Stimulated activated naive CD8-positive, alpha-beta T cell treated with anti-CD3 and anti-CD28 coated beads, Interleukin-15, Interleukin-2, amounts not matched to agents 100 ng/mL and 50 ng/mL, for 24 hours (primary cell): ENCODE measurements at regions not wholly inside any gene's neighbourhood (a gene's known extent, or its start where the extent isn't known, plus 50 kb on each side); places are given as distances from the start of the nearest gene placed in this dataset.

ENCODE experiments used
- H3K27ac Mint-ChIP-seq: one replicate; pipeline ENCODE4 v1.8.0; 2021; ENCODE audit warnings: mild to moderate bottlenecking, mixed read lengths
- H3K27me3 Mint-ChIP-seq: one replicate; pipeline ENCODE4 v1.8.0; 2021; ENCODE audit warnings: mixed read lengths
- H3K36me3 Mint-ChIP-seq: one replicate; pipeline ENCODE4 v1.8.0; 2021; ENCODE audit warnings: low read depth, mixed read lengths
- H3K4me1 Mint-ChIP-seq: one replicate; pipeline ENCODE4 v1.8.0; 2021; ENCODE audit warnings: low read depth, mixed read lengths
- H3K4me3 Mint-ChIP-seq: one replicate; pipeline ENCODE4 v1.8.0; 2021; ENCODE audit warnings: mild to moderate bottlenecking, mixed read lengths
- H3K9me3 Mint-ChIP-seq: one replicate; pipeline ENCODE4 v1.8.0; 2021; ENCODE audit warnings: mixed read lengths

DNA sequence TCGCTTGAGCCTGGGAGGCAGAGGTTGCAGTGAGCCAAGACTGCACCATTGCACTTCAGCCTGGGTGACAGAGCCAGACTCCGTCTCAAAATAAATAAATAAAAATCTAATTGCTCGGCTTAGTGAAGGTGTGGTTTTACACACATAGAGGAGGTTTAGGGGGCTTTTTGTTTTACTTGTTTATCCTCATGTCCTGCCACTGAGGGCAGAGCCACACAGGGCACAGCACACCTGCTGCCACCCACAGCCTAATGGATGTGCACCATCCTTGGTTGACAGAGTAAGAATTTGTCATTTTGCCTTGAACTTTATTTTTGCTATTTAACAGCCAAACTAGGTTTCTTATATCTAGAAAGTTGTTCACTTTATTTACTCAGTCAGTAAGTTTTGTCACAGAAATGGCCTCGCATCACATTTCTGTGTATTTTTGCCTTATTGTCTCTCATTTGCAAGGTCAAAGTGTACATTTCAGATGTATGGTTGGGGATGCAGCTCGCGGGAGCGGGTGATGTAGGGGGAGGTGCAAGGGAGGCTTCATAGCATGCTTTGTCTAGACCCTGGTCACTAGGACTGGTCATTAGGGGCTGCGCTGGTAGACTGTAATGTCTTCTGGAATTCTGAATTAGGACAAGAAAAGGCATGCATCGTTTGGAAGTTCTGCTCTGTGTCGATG lies 67.8 kb upstream of the NAA20 start:
- no peak overlapping the region for H3K27ac Mint-ChIP-seq
- H3K4me1 Mint-ChIP-seq = peaks cover 23% of the 10 kb centered on the region
- peaks cover 10% of the 10 kb centered on the region for H3K27me3 Mint-ChIP-seq
- H3K4me3 Mint-ChIP-seq = no peak overlapping the region
- H3K9me3 Mint-ChIP-seq = no peaks in the 10 kb centered on the region
- H3K36me3 Mint-ChIP-seq = no peaks in the 10 kb centered on the region

DNA sequence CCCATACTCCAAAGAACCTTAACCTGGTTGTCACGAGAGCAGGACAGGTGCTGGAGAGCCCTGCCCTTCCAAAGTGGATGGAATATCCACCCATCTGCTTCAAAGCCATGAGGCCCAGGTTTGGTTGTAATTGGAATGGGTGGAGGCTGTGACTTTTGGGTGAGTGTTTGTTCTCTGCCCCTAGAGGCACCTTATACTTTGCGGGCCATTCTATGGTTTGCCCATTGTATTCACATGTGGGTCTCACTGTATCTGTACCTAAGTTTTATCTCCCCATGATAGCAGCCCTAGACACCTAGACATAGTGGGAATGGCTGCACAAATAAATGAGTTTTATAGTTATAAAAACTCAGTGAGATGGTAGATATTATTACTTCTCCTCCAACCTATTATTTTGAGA lies 67.1 kb upstream of the NAA20 start:
- no peak overlapping the region for H3K4me3 Mint-ChIP-seq
- H3K27me3 Mint-ChIP-seq = peaks cover 13% of the 10 kb centered on the region
- no peaks in the 10 kb centered on the region for H3K36me3 Mint-ChIP-seq
- peaks cover 15% of the 10 kb centered on the region for H3K4me1 Mint-ChIP-seq
- H3K27ac Mint-ChIP-seq = no peak overlapping the region
- H3K9me3 Mint-ChIP-seq = no peaks in the 10 kb centered on the region

DNA sequence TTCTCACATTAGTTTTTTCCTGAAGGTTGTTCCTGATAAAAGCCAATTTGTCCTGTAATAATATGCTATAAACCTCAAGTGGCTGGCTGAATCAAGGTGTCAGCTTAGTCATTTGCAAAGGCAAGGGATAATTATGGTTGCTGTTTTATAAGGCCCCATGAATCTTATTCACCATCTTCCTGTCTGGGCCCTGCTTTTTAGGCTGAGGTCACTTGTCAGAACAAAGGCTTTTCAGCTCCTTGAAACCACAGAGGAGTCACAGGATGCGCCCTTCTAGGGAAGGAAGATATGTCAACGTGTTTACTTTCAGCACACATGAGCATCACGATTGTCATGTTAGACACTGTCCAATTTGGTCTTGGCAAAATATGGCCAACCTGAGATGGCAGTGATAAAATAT lies 64.8 kb upstream of the NAA20 start:
- peaks cover 6% of the 10 kb centered on the region for H3K4me1 Mint-ChIP-seq

DNA sequence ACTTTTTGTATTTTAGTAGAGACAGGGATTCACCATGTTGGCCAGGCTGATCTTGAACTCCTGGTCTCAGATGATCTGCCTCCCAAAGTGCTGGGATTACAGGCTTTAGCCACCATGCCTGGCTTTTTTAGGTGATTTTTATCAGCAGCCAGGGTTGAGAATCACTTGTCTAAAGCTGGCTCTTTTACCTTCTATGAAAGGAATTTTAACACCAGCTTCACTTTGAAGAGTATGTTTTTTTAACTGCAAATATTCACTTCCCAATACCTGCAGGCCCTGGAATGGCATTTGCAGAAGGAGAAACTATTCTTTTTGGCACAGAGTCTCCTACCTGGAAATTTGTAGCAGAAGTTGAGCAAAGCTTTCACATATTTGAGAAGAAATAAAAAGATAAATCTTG lies 63.6 kb upstream of the NAA20 start:
- H3K36me3 Mint-ChIP-seq = no peaks in the 10 kb centered on the region
- no peak overlapping the region for H3K4me3 Mint-ChIP-seq
- no peak overlapping the region for H3K27ac Mint-ChIP-seq
- H3K27me3 Mint-ChIP-seq = peaks cover 9% of the 10 kb centered on the region
- peaks cover 6% of the 10 kb centered on the region for H3K4me1 Mint-ChIP-seq
- no peaks in the 10 kb centered on the region for H3K9me3 Mint-ChIP-seq

More for the DNA sequence above, 64.8 kb upstream of the NAA20 start:
- H3K4me3 Mint-ChIP-seq = no peak overlapping the region
- H3K36me3 Mint-ChIP-seq = no peaks in the 10 kb centered on the region
- H3K27ac Mint-ChIP-seq = no peak overlapping the region
- H3K27me3 Mint-ChIP-seq = peaks cover 9% of the 10 kb centered on the region
- no peaks in the 10 kb centered on the region for H3K9me3 Mint-ChIP-seq

DNA sequence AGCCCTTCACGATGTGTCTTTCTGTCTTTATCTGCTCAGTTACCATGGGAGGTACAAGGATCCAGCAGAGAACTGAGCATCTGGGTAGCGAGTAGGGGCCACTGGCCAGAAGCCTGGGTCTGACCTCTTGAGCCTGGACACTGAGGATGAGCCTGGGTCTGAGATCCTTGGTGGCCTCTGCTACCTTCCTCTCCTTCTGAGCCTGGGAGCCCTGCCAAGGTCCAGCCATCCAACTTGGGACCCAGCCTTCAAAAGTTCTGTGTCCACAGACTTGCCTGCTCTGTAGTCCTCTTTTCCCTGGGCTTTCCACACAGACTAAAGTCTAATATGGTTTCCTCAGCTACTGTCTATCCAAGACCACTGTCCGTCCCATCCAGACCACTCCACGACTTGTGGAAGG lies 60.2 kb upstream of the NAA20 start:
- Mint-ChIP-seq H3K36me3 (no peaks in the 10 kb centered on the region), H3K27ac (no peak overlapping the region), H3K9me3 (no peaks in the 10 kb centered on the region), H3K4me1 (peaks cover 6% of the 10 kb centered on the region), H3K27me3 (peaks cover 5% of the 10 kb centered on the region), H3K4me3 (no peak overlapping the region)

DNA sequence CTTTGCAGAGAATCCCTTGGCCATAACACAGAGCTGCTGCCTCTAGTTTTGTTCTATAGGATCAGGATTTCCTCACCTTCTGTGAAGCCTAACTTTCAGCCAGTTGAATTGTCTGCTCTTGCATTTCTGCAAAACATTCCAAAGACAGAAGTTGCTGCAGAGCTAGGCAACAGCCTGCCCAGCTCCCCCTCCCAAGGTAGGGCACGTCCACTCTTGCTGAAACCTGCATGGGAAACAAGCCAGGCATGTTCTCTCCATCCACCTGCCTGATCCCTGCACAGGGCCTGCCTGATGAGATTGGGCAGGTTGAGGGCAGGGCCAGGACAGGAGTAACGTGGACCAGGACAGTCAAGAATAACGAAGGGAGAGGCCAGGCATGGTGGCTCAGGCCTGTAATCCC lies 58.9 kb upstream of the NAA20 start:
- H3K4me1 Mint-ChIP-seq = no peaks in the 10 kb centered on the region
- H3K36me3 Mint-ChIP-seq = no peaks in the 10 kb centered on the region
- no peak overlapping the region for H3K27ac Mint-ChIP-seq
- H3K4me3 Mint-ChIP-seq = no peak overlapping the region
- peaks cover 5% of the 10 kb centered on the region for H3K27me3 Mint-ChIP-seq
- no peaks in the 10 kb centered on the region for H3K9me3 Mint-ChIP-seq

DNA sequence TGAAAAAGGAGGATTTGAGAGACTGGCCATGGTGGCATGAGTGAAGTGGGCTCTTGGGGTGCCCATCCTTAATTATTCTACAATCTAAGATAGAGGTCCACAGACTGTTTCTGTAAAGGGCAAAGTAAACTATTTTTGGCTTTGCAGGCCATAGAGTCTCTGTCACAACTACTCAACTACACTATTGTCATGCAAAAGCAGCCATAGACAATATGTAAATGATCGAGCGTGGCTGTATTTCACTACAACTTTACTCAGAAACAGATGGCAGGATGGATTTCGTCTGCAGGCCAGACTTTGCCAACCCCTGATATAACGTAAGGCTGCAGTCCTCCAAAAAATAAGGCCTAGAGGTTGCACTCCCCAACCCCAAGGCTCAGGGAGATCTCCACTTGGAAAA lies 58.2 kb upstream of the NAA20 start:
- peaks cover 5% of the 10 kb centered on the region for H3K27me3 Mint-ChIP-seq
- no peaks in the 10 kb centered on the region for H3K36me3 Mint-ChIP-seq
- no peak overlapping the region for H3K4me3 Mint-ChIP-seq
- no peaks in the 10 kb centered on the region for H3K9me3 Mint-ChIP-seq
- H3K4me1 Mint-ChIP-seq = no peaks in the 10 kb centered on the region
- no peak overlapping the region for H3K27ac Mint-ChIP-seq

DNA sequence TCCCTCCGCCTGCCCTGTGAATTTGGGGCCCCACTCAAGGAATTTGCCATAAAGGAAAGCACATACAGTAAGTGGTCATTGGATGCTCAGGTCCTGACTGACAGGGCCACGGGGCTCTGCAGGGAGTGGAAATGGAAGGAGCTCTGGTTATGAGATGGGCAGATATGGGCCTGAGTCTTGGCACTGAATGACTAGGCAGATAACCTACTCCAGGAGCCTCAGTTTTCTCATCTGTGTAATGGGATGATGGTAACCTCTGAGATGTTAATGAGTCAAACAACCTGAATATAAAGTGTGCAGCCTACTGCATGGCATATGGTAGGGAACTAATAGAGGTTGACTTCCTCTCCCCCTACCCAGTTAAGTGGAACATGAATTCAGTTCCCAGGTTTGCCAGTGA lies 56.4 kb upstream of the NAA20 start:
- Mint-ChIP-seq H3K4me3 (no peak overlapping the region), H3K36me3 (no peaks in the 10 kb centered on the region), H3K4me1 (no peaks in the 10 kb centered on the region), H3K27me3 (no peaks in the 10 kb centered on the region), H3K9me3 (no peaks in the 10 kb centered on the region), H3K27ac (no peak overlapping the region)

DNA sequence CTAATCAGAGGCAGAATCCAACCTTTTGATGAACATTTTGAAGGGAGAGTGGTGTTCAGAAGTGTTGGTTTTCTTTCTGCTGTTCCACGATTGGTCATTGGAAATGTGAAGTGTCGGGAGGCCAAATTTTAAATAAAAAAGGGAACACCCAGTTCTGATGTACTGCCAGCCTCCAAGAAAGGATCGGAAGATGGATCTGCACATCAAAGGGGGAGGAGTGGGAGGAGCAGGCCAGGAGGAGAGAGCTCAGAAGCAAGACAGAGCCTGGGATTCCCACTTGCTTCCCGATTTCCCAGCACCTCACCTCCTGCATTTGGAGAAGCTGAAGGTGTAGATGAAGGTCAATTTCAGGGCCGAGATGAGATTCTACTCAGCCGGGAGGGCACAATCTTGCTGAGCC lies 55.9 kb upstream of the NAA20 start:
- Mint-ChIP-seq H3K27ac (no peak overlapping the region), H3K36me3 (no peaks in the 10 kb centered on the region), H3K9me3 (no peaks in the 10 kb centered on the region), H3K4me3 (no peak overlapping the region), H3K4me1 (no peaks in the 10 kb centered on the region), H3K27me3 (no peaks in the 10 kb centered on the region)

DNA sequence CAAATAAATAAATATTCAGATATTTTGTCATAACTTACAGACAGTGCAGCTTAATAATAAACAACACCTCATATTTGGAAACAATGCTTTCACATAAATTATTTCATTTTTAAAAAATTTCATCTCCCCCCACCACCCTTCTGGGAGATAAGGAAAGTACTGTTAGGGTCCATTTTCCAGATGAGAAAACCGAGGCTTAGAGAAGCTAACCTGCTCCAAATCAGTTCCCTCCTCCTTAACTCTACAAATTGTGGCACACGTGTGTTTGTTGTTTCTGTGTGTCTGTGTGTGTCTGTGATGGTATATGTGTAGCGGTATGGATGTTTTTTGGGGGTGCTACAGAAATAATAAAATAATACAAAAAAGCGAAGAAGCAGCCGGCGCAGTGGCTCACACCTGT lies 54.2 kb upstream of the NAA20 start:
- Mint-ChIP-seq H3K4me3 (no peak overlapping the region), H3K27me3 (no peaks in the 10 kb centered on the region), H3K9me3 (no peaks in the 10 kb centered on the region), H3K27ac (no peak overlapping the region), H3K36me3 (no peaks in the 10 kb centered on the region), H3K4me1 (peaks cover under 1% of the 10 kb centered on the region)

DNA sequence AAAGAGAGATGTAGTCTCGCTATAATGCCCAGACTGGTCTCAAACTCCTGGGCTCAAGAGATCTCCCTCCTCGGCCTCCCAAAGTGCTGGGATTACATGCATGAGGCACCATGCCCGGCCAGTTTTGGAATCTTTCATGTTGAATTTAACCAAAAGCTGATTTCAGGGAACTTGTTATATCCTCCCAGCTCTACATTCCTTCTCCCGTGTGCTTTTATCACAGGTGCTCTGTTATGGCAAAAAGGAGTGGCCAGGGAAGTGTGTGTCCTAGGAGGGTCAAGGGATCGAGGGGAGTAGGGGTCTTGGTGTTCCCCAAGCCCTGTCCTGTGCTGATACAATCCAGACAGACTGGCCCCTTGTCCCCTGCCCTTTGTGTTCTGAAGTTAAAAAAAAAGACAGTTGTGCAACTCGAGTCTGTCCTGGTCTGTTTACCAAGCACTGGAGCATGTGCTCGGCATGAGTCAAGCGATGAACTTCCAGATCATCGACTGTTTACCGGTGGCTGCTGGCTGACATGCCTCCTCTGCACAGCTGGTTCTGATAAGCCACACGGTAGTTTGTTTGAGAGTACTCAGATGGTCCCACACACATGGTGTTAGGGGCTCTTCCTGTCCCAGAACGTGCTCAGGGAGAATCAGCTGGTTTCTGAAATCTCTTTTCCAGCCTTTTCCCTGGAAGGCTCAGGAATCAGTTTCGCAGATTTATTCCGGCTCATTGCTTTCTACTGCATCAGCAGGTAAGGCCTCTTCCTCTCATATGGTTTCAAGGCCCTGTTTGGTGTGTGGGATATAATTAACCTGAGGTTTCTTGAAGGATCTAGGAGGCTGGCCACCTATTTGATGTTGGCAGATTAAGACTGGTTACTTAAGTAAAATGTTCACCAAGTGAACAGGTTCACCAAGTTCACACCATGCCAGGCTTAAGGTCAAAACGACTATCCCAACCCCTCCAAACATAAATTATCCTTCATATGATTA lies 52.6 kb upstream of the NAA20 start:
- Mint-ChIP-seq H3K4me3 (no peak overlapping the region), H3K36me3 (no peaks in the 10 kb centered on the region), H3K27ac (no peak overlapping the region), H3K4me1 (peaks cover 6% of the 10 kb centered on the region), H3K9me3 (no peaks in the 10 kb centered on the region), H3K27me3 (no peaks in the 10 kb centered on the region)

DNA sequence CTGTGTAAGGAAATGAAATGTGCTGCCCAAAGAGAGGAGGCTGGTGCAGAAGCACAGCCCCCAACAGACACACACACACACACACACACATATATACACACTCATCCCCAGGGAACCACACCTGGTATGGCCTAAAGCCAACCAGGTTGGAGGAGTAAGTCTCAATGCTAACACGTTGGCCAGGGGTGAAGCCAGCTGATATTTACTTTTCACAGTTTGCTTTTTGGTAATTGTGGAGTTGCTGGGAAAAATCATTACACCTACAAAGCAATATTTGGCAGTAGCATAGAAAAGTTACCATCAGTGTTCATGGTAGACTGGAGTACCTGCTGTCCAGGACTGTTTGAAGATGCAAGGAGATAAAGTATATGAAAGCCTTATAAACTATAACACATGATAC lies 50.3 kb upstream of the NAA20 start:
- Mint-ChIP-seq H3K4me1 (peaks cover 6% of the 10 kb centered on the region), H3K4me3 (no peak overlapping the region), H3K27ac (no peak overlapping the region), H3K9me3 (no peaks in the 10 kb centered on the region), H3K36me3 (no peaks in the 10 kb centered on the region), H3K27me3 (no peaks in the 10 kb centered on the region)
